IPS-11a (cell line): ENCODE measurements at regions not wholly inside any gene's neighbourhood (a gene's known extent, or its start where the extent isn't known, plus 50 kb on each side); places are given as distances from the start of the nearest gene placed in this dataset.
"Not testable (repeated sequence)": the region's sequence is repeated elsewhere in the genome, so short reads cannot be mapped to it uniquely, and the experiment has no call there.

Source experiments
- H3K4me3 ChIP-seq: one replicate; pipeline ENCODE4 v1.5.1; 2013; ENCODE audit warnings: low read depth, low read length, control low read depth

- no peak overlapping the region for H3K4me3 ChIP-seq
Observed at GRCh38 chr3:106115557-106115956, 246.7 kb upstream of the CBLB start.

- H3K4me3 ChIP-seq: no peak overlapping the region
Observed at GRCh38 chr3:106116733-106117489, 248.1 kb upstream of the CBLB start.

- no peak overlapping the region for H3K4me3 ChIP-seq
Observed at GRCh38 chr3:106117490-106117858, 248.7 kb upstream of the CBLB start.

- no peak overlapping the region for H3K4me3 ChIP-seq
Observed at GRCh38 chr3:106119614-106120082, 250.8 kb upstream of the CBLB start.

- no peak overlapping the region for H3K4me3 ChIP-seq
Observed at GRCh38 chr3:106120356-106120755, 251.5 kb upstream of the CBLB start.

GRCh38 chr3:106121491-106122289 lies 252.9 kb upstream of the CBLB start:
- H3K4me3 ChIP-seq: no peak overlapping the region

GRCh38 chr3:106124818-106125217 lies 256.0 kb upstream of the CBLB start:
- no peak overlapping the region for H3K4me3 ChIP-seq

- no peak overlapping the region for H3K4me3 ChIP-seq
Observed at GRCh38 chr3:106125321-106125720, 256.5 kb upstream of the CBLB start.

GRCh38 chr3:106126067-106126845 lies 257.4 kb upstream of the CBLB start:
- H3K4me3 ChIP-seq: no peak overlapping the region

- no peak overlapping the region for H3K4me3 ChIP-seq
Observed at GRCh38 chr3:106126846-106127235, 258.0 kb upstream of the CBLB start.

GRCh38 chr3:106129939-106130338 lies 261.1 kb upstream of the CBLB start:
- H3K4me3 ChIP-seq: no peak overlapping the region

GRCh38 chr3:106130384-106131198 lies 261.8 kb upstream of the CBLB start:
- H3K4me3 ChIP-seq: no peak overlapping the region

- no peak overlapping the region for H3K4me3 ChIP-seq
Observed at GRCh38 chr3:106135451-106136160, 266.8 kb upstream of the CBLB start.

- no peak overlapping the region for H3K4me3 ChIP-seq
Observed at GRCh38 chr3:106139826-106140225, 271.0 kb upstream of the CBLB start.

GRCh38 chr3:106140431-106140830 lies 271.6 kb upstream of the CBLB start:
- no peak overlapping the region for H3K4me3 ChIP-seq

GRCh38 chr3:106144030-106144429 lies 275.2 kb upstream of the CBLB start:
- H3K4me3 ChIP-seq: no peak overlapping the region

- H3K4me3 ChIP-seq: not testable (repeated sequence)
Observed at GRCh38 chr3:106148440-106149082, 279.7 kb upstream of the CBLB start.

GRCh38 chr3:106157411-106157810 lies 288.6 kb upstream of the CBLB start:
- H3K4me3 ChIP-seq: no peak overlapping the region

GRCh38 chr3:106160396-106160795 lies 291.6 kb upstream of the CBLB start:
- no peak overlapping the region for H3K4me3 ChIP-seq

GRCh38 chr3:106161246-106161645 lies 292.4 kb upstream of the CBLB start:
- H3K4me3 ChIP-seq: no peak overlapping the region
